Lower leg skin (tissue), 3 donors: ENCODE measurements at regions not wholly inside any gene's neighbourhood (a gene's known extent, or its start where the extent isn't known, plus 50 kb on each side); places are given as distances from the start of the nearest gene placed in this dataset.

ENCODE experiments used
- CTCF ChIP-seq, 3 donors: fragments of 450-650 bp; IDR thresholded peaks; one replicate each; pipeline ENCODE4 v1.5.1; 2016; ENCODE audit warnings: antibody characterized with exemption in 3 of 3, mild to moderate bottlenecking in 3 of 3, moderate library complexity in 2 of 3
- POLR2A ChIP-seq, 2 donors: fragments of 450-650 bp; IDR thresholded peaks; one replicate each; pipeline ENCODE4 v1.6.1; 2016 to 2017; ENCODE audit warnings: antibody characterized with exemption in 2 of 2, mild to moderate bottlenecking in 1 of 2, moderate library complexity in 1 of 2

GRCh38 chrX:39516427-39516841 lies 581.3 kb downstream of the BCOR start:
- TF ChIP-seq CTCF (IDR thresholded peaks at IDR 0.05), result no peak
- no peak for TF ChIP-seq POLR2A (IDR thresholded peaks at IDR 0.05)
